ENCODE measurements at regions not wholly inside any gene's neighbourhood (a gene's known extent, or its start where the extent isn't known, plus 50 kb on each side); places are given as distances from the start of the nearest gene placed in this dataset.

DNA sequence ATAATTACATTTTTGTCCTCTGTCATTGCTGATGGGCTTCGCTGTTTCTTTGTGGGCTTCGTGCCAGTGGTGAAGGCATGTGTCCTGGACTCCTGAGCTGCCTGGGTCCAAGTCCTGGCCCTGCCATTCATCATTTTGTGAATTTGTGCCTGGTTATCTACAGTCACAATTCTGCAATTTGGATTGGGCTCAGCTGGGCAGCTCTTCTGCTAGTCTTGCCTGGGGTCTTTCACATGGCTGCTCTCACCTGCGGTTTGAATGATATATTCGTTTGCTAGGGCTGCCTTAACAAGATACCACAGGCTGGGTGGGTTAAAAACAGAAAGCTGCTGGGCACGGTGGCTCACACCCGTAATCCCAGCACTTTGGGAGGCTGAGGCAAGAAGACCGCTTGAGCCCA is 192.7 kb upstream of the IER5L start:
- no peak overlapping the region for H3K4me3 ChIP-seq (ENCODE audit: low read depth, low read length)
- TF ChIP-seq CTCF (IDR thresholded peaks at IDR 0.05; ENCODE audit: low read depth, low read length, missing control alignments) = no peak
- in situ Hi-C loops (cut with HindIII; ENCODE audit: low pct_ligation_motif_present, low sequenced_read_pairs) = no loop called here
- DNase-seq = no peak
- no peak overlapping the region for H3K27ac ChIP-seq
- no peaks in the 10 kb centered on the region for H3K27me3 ChIP-seq (replicated peaks)
- no peaks in the 10 kb centered on the region for H3K36me3 ChIP-seq (replicated peaks)

- H3K36me3 ChIP-seq (replicated peaks) = no peaks in the 10 kb centered on the region
- no peak overlapping the region for H3K4me3 ChIP-seq (ENCODE audit: low read depth, low read length)
- H3K27ac ChIP-seq = no peak overlapping the region
- no peaks in the 10 kb centered on the region for H3K27me3 ChIP-seq (replicated peaks)
- no peak for TF ChIP-seq CTCF (IDR thresholded peaks at IDR 0.05; ENCODE audit: low read depth, low read length, missing control alignments)
- in situ Hi-C loops (cut with HindIII; ENCODE audit: low pct_ligation_motif_present, low sequenced_read_pairs) = no loop called here
- no peak for DNase-seq
These were observed 190.4 kb upstream of the IER5L start for GRCh38 chr9:129368444-129368978.

DNA sequence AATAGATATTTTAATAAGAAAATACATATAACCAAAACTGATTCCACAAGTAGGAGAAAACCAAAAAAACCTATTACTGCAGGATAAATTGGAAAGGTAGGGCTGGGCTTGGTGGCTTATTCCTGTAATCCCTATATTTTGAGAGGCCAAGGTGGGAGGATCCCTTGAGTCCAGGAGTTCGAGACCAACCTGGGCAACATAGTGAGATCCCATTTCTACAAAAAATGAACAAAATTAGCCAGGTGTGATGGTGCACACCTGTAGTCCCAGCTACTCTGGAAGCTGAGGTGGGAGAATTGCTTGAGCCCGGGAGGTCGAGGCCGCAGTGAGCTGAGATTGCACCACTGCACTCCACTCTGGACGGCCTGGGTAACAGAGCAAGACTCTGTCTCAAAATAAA is 189.2 kb upstream of the IER5L start:
- in situ Hi-C loops (cut with HindIII; ENCODE audit: low pct_ligation_motif_present, low sequenced_read_pairs) = no loop called here
- Histone ChIP-seq H3K4me3 (ENCODE audit: low read depth, low read length) (no peak overlapping the region), H3K27me3 (replicated peaks) (no peaks in the 10 kb centered on the region), H3K36me3 (replicated peaks) (no peaks in the 10 kb centered on the region), H3K27ac (no peak overlapping the region)
- no peak for TF ChIP-seq CTCF (IDR thresholded peaks at IDR 0.05; ENCODE audit: low read depth, low read length, missing control alignments)
- DNase-seq = no peak

- in situ Hi-C loops (cut with HindIII; ENCODE audit: low pct_ligation_motif_present, low sequenced_read_pairs) = no loop called here
- DNase-seq = no peak
- H3K4me3 ChIP-seq (ENCODE audit: low read depth, low read length) = no peak overlapping the region
- H3K27me3 ChIP-seq (replicated peaks) = no peaks in the 10 kb centered on the region
- H3K36me3 ChIP-seq (replicated peaks) = no peaks in the 10 kb centered on the region
- no peak overlapping the region for H3K27ac ChIP-seq
- TF ChIP-seq CTCF (IDR thresholded peaks at IDR 0.05; ENCODE audit: low read depth, low read length, missing control alignments) = no peak
These were observed 187.1 kb upstream of the IER5L start for GRCh38 chr9:129365196-129365595.

DNA sequence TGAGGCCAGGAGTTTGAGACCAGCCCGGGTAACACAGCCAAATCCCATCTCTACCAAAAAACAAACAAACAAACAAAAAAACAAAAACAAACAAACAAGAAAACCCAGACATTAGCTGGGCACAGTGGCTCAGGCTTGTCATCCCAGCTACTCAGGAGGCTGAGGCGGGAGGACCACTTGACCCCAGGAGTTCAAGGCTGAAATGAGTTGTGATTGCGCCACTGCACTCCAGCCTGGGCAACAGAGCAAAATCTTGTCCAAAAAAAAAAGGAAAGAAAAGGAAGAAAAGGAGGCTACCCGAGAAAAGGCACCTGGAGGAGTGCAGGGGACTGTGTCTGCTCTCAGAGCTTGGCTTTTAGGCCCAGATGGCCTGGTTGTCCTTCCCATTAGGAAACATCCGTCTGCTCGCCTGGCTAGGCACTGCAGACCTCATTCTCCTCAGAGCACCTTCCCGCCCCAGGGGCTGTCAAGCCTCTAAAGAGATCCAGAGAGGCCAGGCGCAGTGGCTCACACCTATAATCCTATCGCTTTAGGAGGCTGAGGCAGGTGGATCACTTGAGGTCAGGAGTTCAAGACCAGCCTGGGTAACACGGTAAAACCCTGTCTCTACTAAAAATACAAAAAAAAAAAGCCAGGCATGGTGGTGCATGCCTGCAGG is 185.3 kb upstream of the IER5L start:
- no peak for DNase-seq

More for the DNA sequence above, 185.3 kb upstream of the IER5L start:
- no peak overlapping the region for H3K4me3 ChIP-seq (ENCODE audit: low read depth, low read length)
- in situ Hi-C loops (cut with HindIII; ENCODE audit: low pct_ligation_motif_present, low sequenced_read_pairs) = no loop called here
- H3K27me3 ChIP-seq (replicated peaks) = no peaks in the 10 kb centered on the region
- no peaks in the 10 kb centered on the region for H3K36me3 ChIP-seq (replicated peaks)
- no peak for TF ChIP-seq CTCF (IDR thresholded peaks at IDR 0.05; ENCODE audit: low read depth, low read length, missing control alignments)
- no peak overlapping the region for H3K27ac ChIP-seq

All from brain microvascular endothelial cell (primary cell).